GM12878 (cell line): ENCODE measurements at regions not wholly inside any gene's neighbourhood (a gene's known extent, or its start where the extent isn't known, plus 50 kb on each side); places are given as distances from the start of the nearest gene placed in this dataset.

ENCODE experiments used
- ATAC-seq: fragments of 200-7000 bp; cut with Tn5 transposase; 3 replicates; pipeline ENCODE4 v1.9.1; 2020; ENCODE audit warnings: mild to moderate bottlenecking, moderate library complexity
- BruUV-seq: library from RNA; stranded (reverse); fragments of 400-500 nt; replicated peaks from 2 replicates; lab custom pipeline; 2021; lab: Mats Ljungman, UMichigan
- CTCF ChIA-PET: fragments of 300-600 bp; sonication (Branson Sonifier 250); formaldehyde crosslinking; extraction: SDS; loops from one replicate; lab custom pipeline; 2021; ENCODE audit warnings: inconsistent platforms; lab: Yijun Ruan, JAX
- POLR2A ChIA-PET: fragments of 350-600 bp; formaldehyde crosslinking; extraction: SDS; loops from one replicate; lab custom pipeline; 2021; ENCODE audit warnings: inconsistent platforms; lab: Charles Lee
- RAD21 ChIA-PET: fragments of 300-600 bp; sonication (Branson Sonifier 250); formaldehyde crosslinking; loops from one replicate; lab custom pipeline; 2023; ENCODE audit warnings: antibody characterized with exemption; ENCODE audit not compliant: unreplicated experiment; lab: Charles Lee
- SMC1A ChIA-PET: fragments of 300-600 bp; sonication (Branson Sonifier 250); formaldehyde crosslinking; loops from one replicate; lab custom pipeline; 2023; ENCODE audit not compliant: unreplicated experiment, uncharacterized antibody; lab: Charles Lee
- DNase-seq: peaks from one replicate; pipeline ENCODE4 v3.0.0-alpha.2; 2011; ENCODE audit warnings: low read depth, low spot score
- FAIRE-seq: peaks from 3 replicates; lab custom pipeline; 2011; peaks lifted over from hg19 to GRCh38; lab: Jason Lieb, UNC
- H2AFZ ChIP-seq: 2 replicates; pipeline ENCODE4 v1.6.0; 2011; ENCODE audit warnings: low read depth, low read length, control low read depth; ENCODE audit not compliant: control insufficient read depth
- H3K27ac ChIP-seq: 2 replicates; pipeline ENCODE4 v1.5.1; 2011; ENCODE audit warnings: control low read depth; ENCODE audit not compliant: control insufficient read depth, insufficient read depth
- H3K27me3 ChIP-seq, 2 experiments: replicated peaks in 1 of 2; 2 replicates each; pipeline versions ENCODE4 v1.6.0 to v1.6.1; 2011; ENCODE audit warnings: low read length in 1 of 2; ENCODE audit not compliant: control insufficient read depth in 2 of 2, insufficient read depth in 2 of 2
- H3K36me3 ChIP-seq, 2 experiments: 2 replicates each; pipeline ENCODE4 v1.5.1; 2011; ENCODE audit warnings: low read length in 1 of 2; ENCODE audit not compliant: control insufficient read depth in 2 of 2, insufficient read depth in 2 of 2
- H3K4me1 ChIP-seq: 2 replicates; pipeline ENCODE4 v1.6.1; 2011; ENCODE audit warnings: mild to moderate bottlenecking, low read length, moderate library complexity, mixed read lengths; ENCODE audit not compliant: control insufficient read depth, insufficient read depth
- H3K4me2 ChIP-seq: 2 replicates; pipeline ENCODE4 v1.6.0; 2011; ENCODE audit warnings: control low read depth; ENCODE audit not compliant: control insufficient read depth, insufficient read depth
- H3K4me3 ChIP-seq: fragments of 200-600 bp; sonication (generic); 2 replicates; pipeline ENCODE4 v1.5.1; 2016
- H3K79me2 ChIP-seq: 2 replicates; pipeline ENCODE4 v1.6.0; 2011; ENCODE audit warnings: low read length; ENCODE audit not compliant: control insufficient read depth, insufficient read depth
- H3K9ac ChIP-seq: 2 replicates; pipeline ENCODE4 v1.8.0; 2011; ENCODE audit warnings: low read length, control low read depth, mixed read lengths; ENCODE audit not compliant: control insufficient read depth, insufficient read depth
- H3K9me3 ChIP-seq: replicated peaks from 3 replicates; pipeline ENCODE4 v1.5.1; 2011; ENCODE audit warnings: mild to moderate bottlenecking, low read length; ENCODE audit not compliant: control insufficient read depth, insufficient read depth
- H4K20me1 ChIP-seq: 2 replicates; pipeline ENCODE4 v1.6.0; 2011; ENCODE audit not compliant: control insufficient read depth, insufficient read depth
- ATF2 ChIP-seq: IDR thresholded peaks from 2 replicates; pipeline ENCODE4 v1.6.1; 2012; ENCODE audit warnings: low read length, inconsistent platforms
- ATF7 ChIP-seq: fragments of 450-650 bp; IDR thresholded peaks from 2 replicates; pipeline ENCODE4 v1.6.1; 2016; ENCODE audit warnings: low read depth, mild to moderate bottlenecking
- BHLHE40 ChIP-seq, 2 experiments: fragments of 450-650 bp in 1 of 2; IDR thresholded peaks; 2 replicates each; pipeline ENCODE4 v1.6.1; 2011 to 2017; ENCODE audit warnings: low read depth in 2 of 2, borderline replicate concordance in 1 of 2, improper control_type of control experiment in 1 of 2, low read length in 1 of 2, mild to moderate bottlenecking in 1 of 2
- CEBPB ChIP-seq, 2 experiments: fragments of 150-350 bp in 1 of 2; IDR thresholded peaks; 2 replicates each; pipeline ENCODE4 v1.6.1; 2012 to 2014; ENCODE audit warnings: low read depth in 2 of 2, low read length in 2 of 2, borderline replicate concordance in 1 of 2, inconsistent platforms in 1 of 2
- CHD2 ChIP-seq: IDR thresholded peaks from 2 replicates; pipeline ENCODE4 v1.6.1; 2011; ENCODE audit warnings: low read depth, low read length, improper control_type of control experiment, borderline replicate concordance
- CREM ChIP-seq: IDR thresholded peaks from 2 replicates; pipeline ENCODE4 v1.6.1; 2014; ENCODE audit warnings: antibody characterized with exemption, low read depth
- HCFC1 ChIP-seq: fragments of 150-350 bp; IDR thresholded peaks from 2 replicates; pipeline ENCODE4 v1.6.1; 2014; ENCODE audit warnings: low read length
- MAX ChIP-seq: IDR thresholded peaks from 2 replicates; pipeline ENCODE4 v1.6.1; 2012; ENCODE audit warnings: low read depth, low read length, improper control_type of control experiment
- MYB ChIP-seq: fragments of 150-350 bp; IDR thresholded peaks from 2 replicates; pipeline ENCODE4 v1.6.1; 2014; ENCODE audit warnings: mild to moderate bottlenecking, low read depth, low read length, borderline replicate concordance
- NFYA ChIP-seq: IDR thresholded peaks from 2 replicates; pipeline ENCODE4 v1.6.1; 2011; ENCODE audit warnings: low read depth, mild to moderate bottlenecking, low read length, improper control_type of control experiment, borderline replicate concordance
- NFYB ChIP-seq: IDR thresholded peaks from 2 replicates; pipeline ENCODE4 v1.6.1; 2011; ENCODE audit warnings: low read depth, mild to moderate bottlenecking, low read length, improper control_type of control experiment, moderate library complexity; ENCODE audit not compliant: insufficient read depth
- NR2C1 ChIP-seq: fragments of 450-650 bp; IDR thresholded peaks from 2 replicates; pipeline ENCODE4 v1.6.1; 2017; ENCODE audit warnings: antibody characterized with exemption, mild to moderate bottlenecking, moderate library complexity
- PAX8 ChIP-seq: fragments of 450-650 bp; IDR thresholded peaks from 2 replicates; pipeline ENCODE4 v1.6.1; 2017; ENCODE audit warnings: mild to moderate bottlenecking, moderate library complexity
- POLR2AphosphoS2 ChIP-seq: IDR thresholded peaks from 2 replicates; pipeline ENCODE4 v1.6.1; 2011; ENCODE audit warnings: low read depth, mild to moderate bottlenecking, low read length, improper control_type of control experiment, moderate library complexity
- SREBF1 ChIP-seq: IDR thresholded peaks from 2 replicates; pipeline ENCODE4 v1.6.1; 2012; ENCODE audit warnings: mild to moderate bottlenecking, low read length
- TARDBP ChIP-seq: IDR thresholded peaks from 2 replicates; pipeline ENCODE4 v1.6.1; 2016; ENCODE audit warnings: borderline replicate concordance
- TCF3 ChIP-seq: IDR thresholded peaks from 2 replicates; pipeline ENCODE4 v1.6.1; 2012; ENCODE audit warnings: low read depth, mild to moderate bottlenecking, low read length, borderline replicate concordance; ENCODE audit not compliant: insufficient read depth
- WGBS: methylation state at CpG from one replicate; pipeline ENCODE4 v1.1.6; 2016; ENCODE audit warnings: low lambda C conversion rate; ENCODE audit not compliant: insufficient replicate concordance, insufficient coverage; ENCODE audit errors: missing lambda C conversion rate; 5-methylcytosine and 5-hydroxymethylcytosine counted together
- in situ Hi-C: fragments of 300-500 bp; cut with MboI; formaldehyde crosslinking; loops from 9 replicates; pipeline ENCODE4 v1.14.3; 2018; ENCODE audit warnings: mixed read lengths
- intact Hi-C: fragments of 100-400 bp; cut with micrococcal nuclease; formaldehyde crosslinking; loops from one replicate; pipeline ENCODE4 v1.14.2; 2022; ENCODE audit not compliant: unreplicated experiment
- TF ChIP-seq, protein P1 (sequence below): fragments of 450-650 bp; IDR thresholded peaks from 2 replicates; pipeline ENCODE4 v1.6.1; 2014; ENCODE audit warnings: mild to moderate bottlenecking

GRCh38 chr2:23293731-23294130 is 91.2 kb upstream of the KLHL29 start (continued):
- no peak for TF ChIP-seq NFYB
- no peak for TF ChIP-seq CHD2
- no peak for TF ChIP-seq CEBPB (IDR thresholded peaks at IDR 0.05; ENCODE audit: borderline replicate concordance in 1 of 2, low read depth in 2 of 2, low read length in 2 of 2)

GRCh38 chr2:23294238-23294637 is 90.7 kb upstream of the KLHL29 start:
- in situ Hi-C loops: no loop called here
- Histone ChIP-seq H3K4me2 (no peak overlapping the region), H3K9ac (no peak overlapping the region), H4K20me1 (no peaks in the 10 kb centered on the region), H3K4me1 (no peaks in the 10 kb centered on the region), H3K27ac (no peak overlapping the region), H3K79me2 (no peaks in the 10 kb centered on the region), H3K9me3 (no peaks in the 10 kb centered on the region), H2AFZ (no peak overlapping the region), H3K36me3 (no peaks in the 10 kb centered on the region), H3K4me3 (no peak overlapping the region), H3K27me3 (peaks cover 0 to 8% of the 10 kb centered on the region in 2 experiments; a peak in 2 of 4 replicates)
- RAD21 ChIA-PET: no interaction called here
- ATAC-seq (no peak), FAIRE-seq (no peak), DNase-seq (no peak)
- POLR2A ChIA-PET: no interaction called here
- intact Hi-C loops: no loop called here
- SMC1A ChIA-PET: no interaction called here
- BruUV-seq: no TSS peak
- CTCF ChIA-PET: no interaction called here
- TF ChIP-seq TCF3: no peak
- TF ChIP-seq CREM: no peak
- no peak for TF ChIP-seq SREBF1
- no peak for TF ChIP-seq HCFC1
- TF ChIP-seq ATF2: no peak
- no peak for TF ChIP-seq BHLHE40 (IDR thresholded peaks at IDR 0.05; ENCODE audit: borderline replicate concordance in 1 of 2, low read depth in 2 of 2, low read length in 1 of 2)
- no peak for TF ChIP-seq TARDBP
- TF ChIP-seq NFYA: no peak
- no peak for TF ChIP-seq MYB
- TF ChIP-seq CEBPB (IDR thresholded peaks at IDR 0.05; ENCODE audit: borderline replicate concordance in 1 of 2, low read depth in 2 of 2, low read length in 2 of 2): no peak
- TF ChIP-seq, protein P1, sequence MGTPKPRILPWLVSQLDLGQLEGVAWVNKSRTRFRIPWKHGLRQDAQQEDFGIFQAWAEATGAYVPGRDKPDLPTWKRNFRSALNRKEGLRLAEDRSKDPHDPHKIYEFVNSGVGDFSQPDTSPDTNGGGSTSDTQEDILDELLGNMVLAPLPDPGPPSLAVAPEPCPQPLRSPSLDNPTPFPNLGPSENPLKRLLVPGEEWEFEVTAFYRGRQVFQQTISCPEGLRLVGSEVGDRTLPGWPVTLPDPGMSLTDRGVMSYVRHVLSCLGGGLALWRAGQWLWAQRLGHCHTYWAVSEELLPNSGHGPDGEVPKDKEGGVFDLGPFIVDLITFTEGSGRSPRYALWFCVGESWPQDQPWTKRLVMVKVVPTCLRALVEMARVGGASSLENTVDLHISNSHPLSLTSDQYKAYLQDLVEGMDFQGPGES: no peak
- TF ChIP-seq MAX: no peak
- no peak for TF ChIP-seq PAX8
- no peak for TF ChIP-seq NR2C1
- TF ChIP-seq POLR2AphosphoS2: no peak
- no peak for TF ChIP-seq ATF7
- 38% methylated on average over 4 of the region's 4 CpGs for WGBS
